OCI-LY3 (cell line): ENCODE measurements at regions not wholly inside any gene's neighbourhood (a gene's known extent, or its start where the extent isn't known, plus 50 kb on each side); places are given as distances from the start of the nearest gene placed in this dataset.

Experiments
- H2AFZ ChIP-seq: fragments of 200-600, 300-600 bp; shearing (Covaris generic); 2 replicates; pipeline ENCODE4 v1.6.0; 2014; ENCODE audit warnings: antibody characterized with exemption, low read depth, low read length
- H3K27ac ChIP-seq: fragments of 200-600, 300-600 bp; sonication (generic); 2 replicates; pipeline ENCODE4 v1.5.1; 2014; ENCODE audit warnings: mild to moderate bottlenecking, low read length, moderate library complexity, mixed read lengths
- H3K27me3 ChIP-seq: fragments of 200-600, 300-600 bp; sonication (generic); 2 replicates; pipeline ENCODE4 v1.6.1; 2014; ENCODE audit warnings: low read depth, low read length, mixed read lengths
- H3K36me3 ChIP-seq: fragments of 200-600, 300-600 bp; sonication (generic); replicated peaks from 2 replicates; pipeline ENCODE3; 2014; ENCODE audit warnings: low read depth, low read length, mixed read lengths
- H3K4me1 ChIP-seq: fragments of 300-600, 200-600 bp; sonication (generic); 2 replicates; pipeline ENCODE4 v1.6.1; 2014; ENCODE audit warnings: low read length, mixed read lengths
- H3K4me2 ChIP-seq: fragments of 200-600, 300-600 bp; sonication (generic); 2 replicates; pipeline ENCODE4 v1.6.1; 2014; ENCODE audit warnings: low read length, mixed read lengths
- H3K4me3 ChIP-seq: fragments of 300-600, 200-600 bp; sonication (generic); 2 replicates; pipeline ENCODE4 v1.5.1; 2014; ENCODE audit warnings: antibody characterized with exemption, mild to moderate bottlenecking, low read length, moderate library complexity
- H3K79me2 ChIP-seq: fragments of 300-600, 200-600 bp; shearing (Covaris generic); 2 replicates; pipeline ENCODE4 v1.6.1; 2014; ENCODE audit warnings: mild to moderate bottlenecking, low read length, mixed read lengths
- H3K9ac ChIP-seq: fragments of 300-600, 200-600 bp; shearing (Covaris generic); 2 replicates; pipeline ENCODE4 v1.6.0; 2014; ENCODE audit warnings: mild to moderate bottlenecking, low read length, moderate library complexity
- H3K9me3 ChIP-seq: fragments of 200-600, 300-600 bp; shearing (Covaris generic); 2 replicates; pipeline ENCODE4 v1.6.1; 2014; ENCODE audit warnings: low read length, mixed read lengths; ENCODE audit not compliant: insufficient read depth
- H4K20me1 ChIP-seq: fragments of 200-600, 300-600 bp; sonication (generic); 2 replicates; pipeline ENCODE4 v1.6.1; 2016; ENCODE audit warnings: low read length, mixed read lengths; ENCODE audit not compliant: insufficient read depth
- EZH2phosphoT487 ChIP-seq: fragments of 200-600 bp; shearing (Covaris generic); IDR thresholded peaks from 2 replicates; pipeline ENCODE4 v1.6.1; 2018; ENCODE audit warnings: antibody characterized with exemption, mixed run types, low read depth
- TF ChIP-seq, protein P1 (sequence below): fragments of 200-600, 300-600 bp; sonication (generic); IDR thresholded peaks from 2 replicates; pipeline ENCODE4 v1.5.1; 2014; ENCODE audit warnings: antibody characterized with exemption, low read length, low read depth

GRCh38 chr3:178099862-178100261 is 436.4 kb upstream of the KCNMB2 start:
- H3K4me1 ChIP-seq: no peaks in the 10 kb centered on the region
- no peak overlapping the region for H3K27ac ChIP-seq
- H3K9me3 ChIP-seq: no peaks in the 10 kb centered on the region

GRCh38 chr3:178100908-178101307 is 435.3 kb upstream of the KCNMB2 start:
- Histone ChIP-seq H3K27me3 (no peaks in the 10 kb centered on the region), H3K79me2 (no peaks in the 10 kb centered on the region), H4K20me1 (no peaks in the 10 kb centered on the region), H2AFZ (no peak overlapping the region), H3K9ac (no peak overlapping the region), H3K9me3 (no peaks in the 10 kb centered on the region), H3K4me3 (no peak overlapping the region), H3K36me3 (no peaks in the 10 kb centered on the region), H3K27ac (no peak overlapping the region), H3K4me1 (no peaks in the 10 kb centered on the region), H3K4me2 (no peak overlapping the region)
- TF ChIP-seq, protein P1, sequence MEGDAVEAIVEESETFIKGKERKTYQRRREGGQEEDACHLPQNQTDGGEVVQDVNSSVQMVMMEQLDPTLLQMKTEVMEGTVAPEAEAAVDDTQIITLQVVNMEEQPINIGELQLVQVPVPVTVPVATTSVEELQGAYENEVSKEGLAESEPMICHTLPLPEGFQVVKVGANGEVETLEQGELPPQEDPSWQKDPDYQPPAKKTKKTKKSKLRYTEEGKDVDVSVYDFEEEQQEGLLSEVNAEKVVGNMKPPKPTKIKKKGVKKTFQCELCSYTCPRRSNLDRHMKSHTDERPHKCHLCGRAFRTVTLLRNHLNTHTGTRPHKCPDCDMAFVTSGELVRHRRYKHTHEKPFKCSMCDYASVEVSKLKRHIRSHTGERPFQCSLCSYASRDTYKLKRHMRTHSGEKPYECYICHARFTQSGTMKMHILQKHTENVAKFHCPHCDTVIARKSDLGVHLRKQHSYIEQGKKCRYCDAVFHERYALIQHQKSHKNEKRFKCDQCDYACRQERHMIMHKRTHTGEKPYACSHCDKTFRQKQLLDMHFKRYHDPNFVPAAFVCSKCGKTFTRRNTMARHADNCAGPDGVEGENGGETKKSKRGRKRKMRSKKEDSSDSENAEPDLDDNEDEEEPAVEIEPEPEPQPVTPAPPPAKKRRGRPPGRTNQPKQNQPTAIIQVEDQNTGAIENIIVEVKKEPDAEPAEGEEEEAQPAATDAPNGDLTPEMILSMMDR: no peak
- no peak for TF ChIP-seq EZH2phosphoT487

More at GRCh38 chr3:178099862-178100261, 436.4 kb upstream of the KCNMB2 start:
- Histone ChIP-seq H3K4me3 (no peak overlapping the region), H3K27me3 (no peaks in the 10 kb centered on the region), H2AFZ (no peak overlapping the region), H3K4me2 (no peak overlapping the region), H3K79me2 (no peaks in the 10 kb centered on the region), H3K36me3 (no peaks in the 10 kb centered on the region), H4K20me1 (no peaks in the 10 kb centered on the region), H3K9ac (no peak overlapping the region)
- no peak for TF ChIP-seq EZH2phosphoT487
- TF ChIP-seq, protein P1: no peak

DNA sequence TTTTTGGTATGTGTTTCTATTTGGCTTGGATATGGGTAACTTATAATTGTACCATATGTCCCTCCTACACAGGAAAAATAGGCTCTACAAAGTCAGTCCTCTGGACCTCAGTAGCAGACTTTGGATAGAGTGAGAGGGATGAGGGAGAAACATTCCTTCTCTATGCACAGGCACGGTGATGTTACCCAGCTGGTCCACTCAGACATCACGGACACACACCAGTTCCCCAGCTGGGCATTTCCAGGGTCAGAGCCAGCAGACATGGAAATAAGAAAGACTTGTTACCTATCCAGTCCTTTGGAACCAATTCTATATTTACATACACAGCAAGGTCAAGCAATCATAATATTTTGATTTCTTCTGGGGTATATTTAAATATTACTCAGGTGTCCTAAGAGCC is 433.1 kb upstream of the KCNMB2 start:
- Histone ChIP-seq H2AFZ (no peak overlapping the region), H3K4me1 (no peaks in the 10 kb centered on the region), H3K9me3 (no peaks in the 10 kb centered on the region), H4K20me1 (no peaks in the 10 kb centered on the region), H3K9ac (no peak overlapping the region), H3K4me3 (no peak overlapping the region), H3K36me3 (no peaks in the 10 kb centered on the region), H3K27ac (no peak overlapping the region), H3K79me2 (no peaks in the 10 kb centered on the region), H3K4me2 (no peak overlapping the region), H3K27me3 (no peaks in the 10 kb centered on the region)
- no peak for TF ChIP-seq EZH2phosphoT487
- TF ChIP-seq, protein P1: no peak

DNA sequence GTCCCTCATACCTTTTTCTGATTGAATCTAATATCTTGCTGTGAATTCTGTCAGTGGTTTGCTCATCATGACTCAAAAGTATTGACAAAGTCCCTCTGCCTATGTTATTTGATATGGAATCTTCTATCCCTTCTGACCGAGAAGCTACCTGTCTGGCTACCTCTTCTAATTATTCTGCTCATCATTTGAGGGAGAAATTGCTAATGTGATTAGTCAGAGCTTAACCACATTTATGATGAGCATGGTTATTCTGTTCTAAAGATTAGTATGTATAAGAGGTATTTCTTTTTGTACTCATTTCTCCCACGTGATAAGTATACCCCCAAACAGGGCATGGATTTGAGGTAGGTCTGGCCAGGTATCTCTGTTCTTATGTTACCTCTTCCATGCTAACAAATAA is 428.4 kb upstream of the KCNMB2 start:
- Histone ChIP-seq H3K27ac (no peak overlapping the region), H3K27me3 (no peaks in the 10 kb centered on the region), H3K4me3 (no peak overlapping the region), H3K4me2 (no peak overlapping the region), H3K79me2 (no peaks in the 10 kb centered on the region), H3K4me1 (no peaks in the 10 kb centered on the region), H3K9ac (no peak overlapping the region), H4K20me1 (no peaks in the 10 kb centered on the region), H3K36me3 (no peaks in the 10 kb centered on the region), H2AFZ (no peak overlapping the region), H3K9me3 (no peaks in the 10 kb centered on the region)
- TF ChIP-seq, protein P1: no peak
- TF ChIP-seq EZH2phosphoT487: no peak
